GM21723 (cell line): ENCODE measurements at regions not wholly inside any gene's neighbourhood (a gene's known extent, or its start where the extent isn't known, plus 50 kb on each side); places are given as distances from the start of the nearest gene placed in this dataset.

ENCODE experiments used
- ATAC-seq: cut with Tn5 transposase; IDR thresholded peaks from one replicate; pipeline ENCODE4 v1.9.1; 2021; ENCODE audit warnings: mild to moderate bottlenecking, moderate library complexity; ENCODE audit not compliant: unreplicated experiment

GRCh38 chrX:58051346-58051745 lies 141.1 kb upstream of the ZXDA start:
- no peak for ATAC-seq

DNA sequence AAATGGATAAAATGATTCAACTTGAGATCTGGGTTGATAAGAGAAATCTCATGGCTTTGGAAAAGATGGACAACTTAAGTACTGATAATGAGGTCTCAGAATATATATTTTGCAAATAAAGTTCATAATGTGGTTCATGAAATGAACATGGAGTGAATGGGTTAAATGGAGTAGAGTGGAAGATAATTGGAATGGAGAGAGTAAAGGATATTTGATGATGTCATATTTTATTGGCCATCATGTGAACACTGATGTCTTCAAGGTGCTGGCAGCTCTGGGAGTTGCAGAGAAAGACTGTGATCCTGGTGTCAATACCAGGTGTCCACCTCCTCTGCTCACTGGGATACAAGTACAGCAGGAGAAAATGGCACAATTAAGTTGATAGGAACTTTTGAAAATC lies 133.9 kb upstream of the ZXDA start:
- ATAC-seq = no peak

GRCh38 chrX:58025979-58026378 lies 115.7 kb upstream of the ZXDA start:
- ATAC-seq = peak; percentile 67

DNA sequence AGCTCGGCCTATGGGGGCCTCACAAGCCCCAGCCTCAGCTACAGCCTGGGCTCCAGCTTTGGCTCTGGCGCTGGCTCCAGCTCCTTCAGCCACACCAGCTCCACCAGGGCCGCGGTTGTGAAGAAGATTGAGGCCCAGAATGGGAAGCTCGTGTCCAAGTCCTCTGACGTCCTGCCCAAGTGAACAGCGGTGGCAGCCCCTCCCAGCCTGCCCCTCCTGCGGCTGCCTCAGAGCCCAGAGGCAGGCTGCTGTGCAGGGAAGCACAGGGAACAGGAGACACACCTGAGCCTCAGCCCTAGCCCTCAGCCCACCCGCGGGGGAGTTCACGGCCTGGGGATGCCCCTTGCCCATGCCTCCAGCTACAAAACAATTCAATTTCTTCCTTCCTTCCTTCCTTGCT lies 75.7 kb upstream of the ZXDA start:
- no peak for ATAC-seq

DNA sequence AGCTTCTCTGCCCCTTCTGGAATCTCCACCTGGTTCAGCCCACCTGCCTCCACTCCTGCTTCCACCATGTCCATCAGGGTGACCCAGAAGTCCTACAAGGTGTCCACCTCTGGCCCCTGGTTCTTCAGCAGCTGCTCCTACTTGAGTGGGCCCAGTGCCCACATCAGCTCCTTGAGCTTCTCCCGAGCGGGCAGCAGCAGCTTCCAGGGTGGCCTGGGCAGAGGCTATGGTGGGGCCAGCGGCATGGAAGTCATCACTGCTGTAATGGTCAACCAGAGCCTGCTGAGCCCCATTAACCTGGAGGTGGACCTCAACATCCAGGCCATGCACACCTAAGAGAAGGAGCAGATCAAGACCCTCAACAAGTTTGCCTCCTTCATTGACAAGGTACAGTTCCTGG lies 74.4 kb upstream of the ZXDA start:
- ATAC-seq = no peak

GRCh38 chrX:57977992-57978391 lies 67.7 kb upstream of the ZXDA start:
- ATAC-seq = no peak

DNA sequence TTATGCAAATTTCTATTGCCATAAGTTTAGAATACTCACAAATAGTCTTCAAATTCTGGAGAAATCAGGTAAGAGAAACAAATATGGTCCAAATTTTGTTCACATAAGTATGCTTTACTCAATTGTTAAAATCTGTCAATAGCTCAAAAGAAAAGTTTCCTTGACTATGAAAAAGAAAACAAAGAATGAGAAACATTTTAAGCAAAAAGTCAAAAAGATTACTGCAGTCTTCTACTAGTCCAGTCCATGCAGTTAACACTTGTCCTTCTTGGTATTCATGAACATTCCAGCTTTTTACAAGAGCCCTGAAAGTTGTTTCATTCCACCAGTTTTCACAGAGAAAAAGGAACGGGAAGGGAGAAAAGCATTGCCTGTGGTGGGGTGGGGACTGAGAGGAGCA lies 54.7 kb upstream of the ZXDA start:
- no peak for ATAC-seq
